PC-3 (cell line): ENCODE measurements at regions not wholly inside any gene's neighbourhood (a gene's known extent, or its start where the extent isn't known, plus 50 kb on each side); places are given as distances from the start of the nearest gene placed in this dataset.

Experiments
- CTCF ChIP-seq: fragments of 300-600 bp; sonication (generic); conservative IDR thresholded peaks from 2 replicates; pipeline ENCODE4 v1.5.1; 2017; ENCODE audit warnings: antibody characterized with exemption, low read depth, mild to moderate bottlenecking, low read length
- EZH2 ChIP-seq: fragments of 300-600 bp; sonication (generic); IDR thresholded peaks from one replicate; pipeline ENCODE4 v1.6.1; 2017; ENCODE audit warnings: antibody characterized with exemption, mild to moderate bottlenecking, low read length; ENCODE audit not compliant: unreplicated experiment
- EZH2phosphoT487 ChIP-seq: fragments of 300-600 bp; sonication (generic); IDR thresholded peaks from 2 replicates; pipeline ENCODE4 v1.6.1; 2018; ENCODE audit warnings: mild to moderate bottlenecking, antibody characterized with exemption, low read length, borderline replicate concordance

- TF ChIP-seq CTCF (no peak), EZH2phosphoT487 (no peak), EZH2 (no peak)
Measured at GRCh38 chr12:131561891-131562684, 148.8 kb upstream of the SFSWAP start.
